Heart right ventricle (tissue), 16 donors: ENCODE measurements at regions not wholly inside any gene's neighbourhood (a gene's known extent, or its start where the extent isn't known, plus 50 kb on each side); places are given as distances from the start of the nearest gene placed in this dataset.

Experiments used
- ATAC-seq, 8 donors: fragments of 200-7000 bp; cut with Tn5 transposase; one replicate each; pipeline ENCODE4 v1.9.1; 2020; ENCODE audit warnings: mild to moderate bottlenecking in 8 of 8, moderate library complexity in 8 of 8, moderate number of reproducible peaks in 1 of 8
- DNase-seq, 2 donors: peaks; one replicate each; pipeline ENCODE4 v3.0.0-alpha.2; 2020
- H3K27ac ChIP-seq, 10 donors: fragments of 200-600 bp; sonication (generic) in 2 of 10; one replicate each; pipeline versions ENCODE4 v1.5.0 to v1.8.0; 2020 to 2022; ENCODE audit warnings: mild to moderate bottlenecking in 3 of 10
- H3K27me3 ChIP-seq, 7 donors: fragments of 200-600 bp; one replicate each; pipeline ENCODE4 v1.8.0; 2021 to 2022; ENCODE audit warnings: mild to moderate bottlenecking in 2 of 7
- H3K36me3 ChIP-seq, 9 donors: fragments of 200-600 bp; sonication (generic) in 1 of 9; one replicate each; pipeline versions ENCODE4 v1.5.0 to v1.8.0; 2020 to 2022; ENCODE audit warnings: mild to moderate bottlenecking in 2 of 9
- H3K4me1 ChIP-seq, 9 donors: fragments of 200-600 bp; sonication (generic) in 1 of 9; one replicate each; pipeline versions ENCODE4 v1.5.0 to v1.8.0; 2020 to 2022; ENCODE audit warnings: mild to moderate bottlenecking in 4 of 9
- H3K4me3 ChIP-seq, 10 donors: fragments of 200-600 bp; sonication (generic) in 2 of 10; one replicate each; pipeline versions ENCODE4 v1.5.0 to v1.8.0; 2020 to 2022; ENCODE audit warnings: mild to moderate bottlenecking in 7 of 10, moderate library complexity in 2 of 10
- H3K9me3 ChIP-seq, 11 donors: fragments of 200-600 bp in 10 of 11; sonication (generic) in 2 of 11; one replicate each; pipeline versions ENCODE4 v1.5.0 to v1.8.0; 2013 to 2022; ENCODE audit warnings: mild to moderate bottlenecking in 2 of 11, control low read depth in 1 of 11, moderate library complexity in 1 of 11
- CTCF ChIP-seq, 9 donors: fragments of 200-600 bp; sonication (generic) in 2 of 9; IDR thresholded peaks; one replicate each; pipeline versions ENCODE4 v1.5.0 to v1.8.0; 2021 to 2022; ENCODE audit warnings: antibody characterized with exemption in 9 of 9, mild to moderate bottlenecking in 5 of 9, moderate library complexity in 1 of 9
- WGBS, 2 donors: extraction: QIAGEN DNeasy Blood & Tissue Kit; methylation state at CpG; one replicate each; pipeline ENCODE4 v1.1.7; 2013; ENCODE audit warnings: inconsistent platforms in 1 of 2; 5-methylcytosine and 5-hydroxymethylcytosine counted together
- intact Hi-C, 10 donors: fragments of 100-400 bp; cut with DNase I; formaldehyde crosslinking; loops; one replicate each; pipeline versions ENCODE4 v1.11.1 to v1.14.2; 2022
- donor health status: Arrhythmogenic right ventricular cardiomyopathy.
- donor health status: ischemic (EF 13 %, LVEDD 7.1; RV severe dilation, severe dysfunction).
- donor health status: healthy with polysubstance abuse.
- donor health status: DM: no; HTN: yes; CAD: no.
- donor health status: DM: no; HTN: no; CAD: no.
- donor health status: ischemic (EF 25% LVEDD 6.9; RV normal size, moderate dysfunction).
- donor health status: ischemic (EF 25% LVEDD 5.7; RV mildly dilated, moderate dysfunction).
- donor health status: healthy.
- donor health status: DM: yes; HTN: yes; CAD: no.
- donor health status: Ischemic cardiomyopathy.
- donor health status: ischemic (EF 35%, LVEDD 5.7; RV mildly dilated, moderate dysfunction).
- donor health status: nonischemic (EF 11% LVEDD 7.7; RV severe dilation, severe dysfunction).
- donor health status: DM: yes; HTN: yes; CAD: no.
- donor health status: PGD.
- donor health status: ischemic (EF 29% LVEDD 5.4; RV normal size, mild dysfunction).
- donor health status: nonischemic (EF 23%, LVEDD 6.1; RV moderate dilation, normal function).

GRCh38 chr4:96326846-96327245 lies 487.0 kb downstream of the PDHA2 start:
- no peak overlapping the region for H3K27ac ChIP-seq
- peaks cover 0 to 6% (median 0%) of the 10 kb centered on the region in 11 donors for H3K9me3 ChIP-seq
- no peaks in the 10 kb centered on the region for H3K4me1 ChIP-seq
- H3K27me3 ChIP-seq: no peaks in the 10 kb centered on the region
- DNase-seq (no peak), ATAC-seq (no peak)
- no peaks in the 10 kb centered on the region for H3K36me3 ChIP-seq
- no peak for TF ChIP-seq CTCF (IDR thresholded peaks at IDR 0.05)
- no peak overlapping the region for H3K4me3 ChIP-seq
- WGBS, 2 donors: 93 to 94% methylated on average over 1 of the region's 1 CpG
- intact Hi-C loops: no loop called here

DNA sequence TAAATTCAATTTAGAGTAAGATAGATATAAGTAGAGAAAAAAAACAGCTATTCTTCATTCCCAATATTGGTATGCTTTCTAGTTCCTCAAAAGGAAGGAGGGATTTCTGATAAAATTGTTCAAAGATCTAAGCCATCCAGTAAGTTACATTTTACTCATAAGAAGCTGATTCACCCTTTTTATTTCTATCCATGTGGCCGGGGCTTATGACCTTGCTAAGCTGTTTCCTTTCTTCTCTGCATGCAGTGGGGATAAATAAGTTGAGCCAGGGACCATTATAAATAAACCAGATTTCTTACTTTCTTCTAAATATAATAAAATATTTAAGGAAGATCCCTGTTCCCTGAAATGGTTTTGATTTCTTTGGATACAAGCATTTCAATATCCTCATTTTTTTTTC lies 502.3 kb downstream of the PDHA2 start:
- Histone ChIP-seq H3K4me1 (no peaks in the 10 kb centered on the region), H3K27me3 (no peaks in the 10 kb centered on the region), H3K9me3 (peaks cover 0 to 11% (median 0%) of the 10 kb centered on the region in 11 donors), H3K4me3 (no peak overlapping the region), H3K27ac (no peak overlapping the region), H3K36me3 (no peaks in the 10 kb centered on the region)
- intact Hi-C loops: loop anchor here in 1 of 10 donors (5.0 kb wide), 1 partner anchor 345 kb away; no protein-coding TSS in a partner anchor
- DNase-seq (no peak), ATAC-seq (no peak)
- WGBS, 2 donors: 78 to 79% methylated on average over 1 of the region's 1 CpG
- TF ChIP-seq CTCF (IDR thresholded peaks at IDR 0.05): no peak

DNA sequence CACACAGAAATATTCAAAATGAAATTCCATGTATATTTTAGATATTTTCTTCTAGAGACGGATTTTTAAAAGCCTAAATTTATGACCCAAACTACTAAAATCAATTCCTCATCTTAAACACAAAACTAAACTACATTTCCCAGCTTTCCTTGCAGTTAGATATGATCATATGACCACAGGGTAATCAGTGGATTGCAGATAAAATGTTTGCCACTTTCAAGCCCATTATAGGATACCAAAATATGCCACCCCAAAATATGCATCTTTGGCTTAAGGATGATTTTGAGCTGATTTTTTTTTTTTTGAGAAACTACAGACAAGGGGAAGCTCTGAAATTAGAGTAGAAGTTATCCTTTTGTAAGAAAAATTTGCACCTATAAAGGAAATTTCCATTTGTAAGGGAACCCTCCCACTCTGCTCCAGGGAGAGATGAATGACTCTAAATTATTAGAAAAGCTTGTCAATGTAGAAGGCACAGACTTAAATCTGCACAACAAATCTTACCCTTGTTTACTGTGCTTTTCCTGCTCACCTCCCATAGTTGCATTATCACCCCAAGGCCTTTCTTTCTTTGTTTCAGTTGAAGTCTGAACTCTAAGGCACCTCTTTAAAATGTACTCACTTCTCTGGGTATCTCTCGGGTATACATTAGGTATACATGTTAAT lies 503.0 kb downstream of the PDHA2 start:
- Histone ChIP-seq H3K27ac (no peak overlapping the region), H3K4me1 (no peaks in the 10 kb centered on the region), H3K4me3 (no peak overlapping the region), H3K27me3 (no peaks in the 10 kb centered on the region), H3K9me3 (peaks cover 0 to 9% (median 0%) of the 10 kb centered on the region in 11 donors), H3K36me3 (no peaks in the 10 kb centered on the region)
- TF ChIP-seq CTCF (IDR thresholded peaks at IDR 0.05): no peak
- intact Hi-C loops: loop anchor here in 1 of 10 donors (5.0 kb wide), 1 partner anchor 344 kb away; no protein-coding TSS in a partner anchor
- no peak for DNase-seq
- no peak for ATAC-seq
- 82 to 86% methylated on average over 2 of the region's 2 CpGs for WGBS, 2 donors

GRCh38 chr4:96343836-96344235 lies 503.9 kb downstream of the PDHA2 start:
- no peaks in the 10 kb centered on the region for H3K4me1 ChIP-seq
- H3K27ac ChIP-seq: no peak overlapping the region
- H3K9me3 ChIP-seq: peaks cover 0 to 7% (median 0%) of the 10 kb centered on the region in 11 donors
- H3K36me3 ChIP-seq: no peaks in the 10 kb centered on the region
- no peak overlapping the region for H3K4me3 ChIP-seq
- DNase-seq (no peak), ATAC-seq (no peak)
- TF ChIP-seq CTCF (IDR thresholded peaks at IDR 0.05): no peak
- no peaks in the 10 kb centered on the region for H3K27me3 ChIP-seq
- intact Hi-C loops: loop anchor here in 1 of 10 donors (5.0 kb wide), 1 partner anchor 343 kb away; no protein-coding TSS in a partner anchor
